Adrenal gland (tissue), 5 donors: ENCODE measurements at regions not wholly inside any gene's neighbourhood (a gene's known extent, or its start where the extent isn't known, plus 50 kb on each side); places are given as distances from the start of the nearest gene placed in this dataset.

Experiments
- POLR2A ChIP-seq, 2 donors: fragments of 450-650 bp; IDR thresholded peaks; one replicate each; pipeline ENCODE4 v1.6.1; 2017; ENCODE audit warnings: antibody characterized with exemption in 2 of 2, mild to moderate bottlenecking in 2 of 2, moderate library complexity in 1 of 2
- TF ChIP-seq, protein P1 (sequence below), 6 experiments: fragments of 450-650 bp in 4 of 6; fragments of 200-600 bp in 2 of 6; sonication (generic) in 1 of 6; IDR thresholded peaks; 1 replicate in 5 of 6; 2 replicates in 1 of 6; pipeline versions ENCODE4 v1.5.1 to v1.8.0; 2016 to 2021; ENCODE audit warnings: antibody characterized with exemption in 6 of 6, mild to moderate bottlenecking in 2 of 6, moderate library complexity in 1 of 6
- donor health status: DM: no; HTN: no; CAD: no.

DNA sequence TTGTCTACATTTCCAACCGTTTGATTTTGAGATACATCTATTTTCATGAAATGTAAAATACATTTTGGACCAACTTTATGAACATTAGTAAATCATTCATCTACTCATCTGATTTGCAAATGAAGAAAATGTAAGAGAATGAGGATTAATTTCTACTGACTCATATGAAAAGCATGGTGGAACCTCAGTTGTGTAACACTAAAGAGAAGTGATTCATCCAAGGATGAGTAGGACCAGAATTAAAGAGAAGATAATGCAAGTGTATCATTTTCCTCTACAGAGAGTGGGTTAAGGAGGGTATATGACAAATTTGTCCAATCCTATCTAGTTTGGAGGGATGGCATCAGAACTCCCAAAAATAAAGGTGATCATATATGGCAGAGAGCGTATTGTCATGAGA lies 1967.6 kb downstream of the MRPL39 start:
- TF ChIP-seq, protein P1, sequence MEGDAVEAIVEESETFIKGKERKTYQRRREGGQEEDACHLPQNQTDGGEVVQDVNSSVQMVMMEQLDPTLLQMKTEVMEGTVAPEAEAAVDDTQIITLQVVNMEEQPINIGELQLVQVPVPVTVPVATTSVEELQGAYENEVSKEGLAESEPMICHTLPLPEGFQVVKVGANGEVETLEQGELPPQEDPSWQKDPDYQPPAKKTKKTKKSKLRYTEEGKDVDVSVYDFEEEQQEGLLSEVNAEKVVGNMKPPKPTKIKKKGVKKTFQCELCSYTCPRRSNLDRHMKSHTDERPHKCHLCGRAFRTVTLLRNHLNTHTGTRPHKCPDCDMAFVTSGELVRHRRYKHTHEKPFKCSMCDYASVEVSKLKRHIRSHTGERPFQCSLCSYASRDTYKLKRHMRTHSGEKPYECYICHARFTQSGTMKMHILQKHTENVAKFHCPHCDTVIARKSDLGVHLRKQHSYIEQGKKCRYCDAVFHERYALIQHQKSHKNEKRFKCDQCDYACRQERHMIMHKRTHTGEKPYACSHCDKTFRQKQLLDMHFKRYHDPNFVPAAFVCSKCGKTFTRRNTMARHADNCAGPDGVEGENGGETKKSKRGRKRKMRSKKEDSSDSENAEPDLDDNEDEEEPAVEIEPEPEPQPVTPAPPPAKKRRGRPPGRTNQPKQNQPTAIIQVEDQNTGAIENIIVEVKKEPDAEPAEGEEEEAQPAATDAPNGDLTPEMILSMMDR (IDR thresholded peaks at IDR 0.05), result no peak
- TF ChIP-seq POLR2A (IDR thresholded peaks at IDR 0.05), result no peak
